GM23248 (cell line): ENCODE measurements at regions not wholly inside any gene's neighbourhood (a gene's known extent, or its start where the extent isn't known, plus 50 kb on each side); places are given as distances from the start of the nearest gene placed in this dataset.

Experiments used
- EZH2 ChIP-seq: fragments of 200-600 bp; sonication (generic); IDR thresholded peaks from 2 replicates; pipeline ENCODE4 v1.6.1; 2018; ENCODE audit warnings: antibody characterized with exemption, mild to moderate bottlenecking; ENCODE audit not compliant: insufficient read depth, poor library complexity, severe bottlenecking
- EZH2phosphoT487 ChIP-seq: fragments of 200-600 bp; sonication (generic); IDR thresholded peaks from 2 replicates; pipeline ENCODE4 v1.6.1; 2018; ENCODE audit warnings: antibody characterized with exemption, moderate library complexity, mild to moderate bottlenecking, low read depth; ENCODE audit not compliant: insufficient read depth

DNA sequence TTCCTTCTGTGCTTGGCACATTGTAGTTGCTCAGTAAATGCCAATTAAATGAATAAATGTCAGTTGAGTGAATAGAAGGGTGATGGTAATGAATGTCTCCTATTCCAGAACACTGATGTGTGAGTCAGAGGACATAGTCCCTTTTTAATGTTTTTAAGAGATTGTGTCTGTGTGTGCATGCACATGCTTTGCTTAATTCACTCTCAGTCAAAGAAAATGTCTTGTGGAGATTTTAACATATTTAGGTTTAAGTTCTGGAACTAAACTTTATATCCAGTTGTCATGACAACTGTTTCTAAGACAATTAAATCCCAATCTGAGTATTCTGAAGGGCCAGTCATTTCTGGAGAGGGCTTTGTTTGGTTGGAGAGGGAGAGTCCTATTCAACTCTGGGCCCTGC is 255.3 kb upstream of the CDH11 start:
- TF ChIP-seq EZH2 (no peak), EZH2phosphoT487 (no peak)
